ENCODE measurements at regions not wholly inside any gene's neighbourhood (a gene's known extent, or its start where the extent isn't known, plus 50 kb on each side); places are given as distances from the start of the nearest gene placed in this dataset.
A peak's percentile ranks its signal among the peaks of the same experiment; 100 is the strongest.

DNA sequence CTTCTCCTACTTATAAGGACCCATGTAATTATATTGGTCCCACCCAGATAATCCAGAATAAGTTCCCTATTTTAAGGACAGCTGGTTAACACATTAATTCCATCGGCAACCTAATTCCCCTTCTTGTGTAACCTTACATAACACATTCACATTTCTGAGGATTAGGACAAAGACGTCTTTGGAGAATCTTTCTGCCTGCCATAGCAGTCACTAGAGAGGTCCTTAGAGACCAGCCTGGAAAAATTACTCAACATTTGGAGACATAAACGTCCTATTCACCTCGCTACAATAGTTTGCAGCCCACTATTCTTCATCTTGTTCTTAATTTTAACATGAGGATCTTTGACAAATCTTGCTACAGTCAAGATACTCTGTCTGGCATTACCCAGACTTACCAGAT lies 100.1 kb downstream of the MAFB start:
- no peak for DNase-seq

DNA sequence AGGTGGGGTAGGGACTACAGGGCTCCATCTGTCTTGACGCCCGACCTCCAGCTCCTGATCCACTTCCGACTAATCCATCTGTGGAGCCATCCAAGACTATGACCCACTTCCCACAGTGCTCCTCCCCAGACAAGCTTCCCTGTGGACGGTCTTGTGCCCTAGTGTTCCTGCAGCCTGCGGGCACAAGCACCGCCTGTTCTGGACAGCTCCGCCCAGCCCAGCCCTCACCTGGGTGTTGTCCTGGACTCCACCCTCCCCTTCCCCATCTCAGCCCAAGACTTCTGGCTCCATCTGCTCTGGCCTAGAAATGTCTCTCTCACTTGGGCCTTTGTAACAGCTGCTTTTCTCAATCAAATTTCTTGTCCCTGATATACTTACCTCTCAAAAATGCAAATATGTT lies 102.0 kb downstream of the MAFB start:
- no peak for DNase-seq

DNA sequence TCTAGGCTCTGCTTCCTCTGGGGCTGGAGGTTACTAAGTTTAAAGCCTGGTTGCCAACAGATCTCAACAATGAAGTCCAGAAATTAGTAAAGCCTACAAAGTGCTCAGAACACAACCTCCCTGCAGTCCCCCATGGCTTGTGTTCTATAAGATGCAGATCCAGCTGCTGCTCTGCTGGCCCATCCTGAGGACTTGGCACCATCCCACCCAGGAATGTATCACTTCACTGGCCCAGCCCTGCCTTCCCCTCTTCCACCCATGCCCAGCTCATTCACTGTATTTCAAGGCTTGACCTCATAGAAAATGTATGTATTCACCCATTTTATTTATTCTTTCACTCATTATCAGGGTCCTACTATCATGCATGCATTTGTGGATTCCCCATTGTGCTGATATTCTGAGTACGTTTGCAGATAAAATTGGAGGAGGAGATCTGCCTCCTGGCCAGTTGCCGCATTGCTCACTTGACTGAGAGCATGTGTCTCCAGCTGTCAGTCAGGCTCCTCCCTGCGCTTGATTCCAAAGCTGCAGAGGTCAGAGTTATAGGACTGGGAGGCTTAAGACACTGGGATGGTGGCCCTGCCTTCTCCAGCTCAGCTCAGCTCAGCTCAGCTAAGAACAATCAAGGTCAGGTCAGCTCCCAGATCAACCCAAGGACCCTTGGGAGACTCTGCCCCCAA lies 104.8 kb downstream of the MAFB start:
- no peak for DNase-seq

DNA sequence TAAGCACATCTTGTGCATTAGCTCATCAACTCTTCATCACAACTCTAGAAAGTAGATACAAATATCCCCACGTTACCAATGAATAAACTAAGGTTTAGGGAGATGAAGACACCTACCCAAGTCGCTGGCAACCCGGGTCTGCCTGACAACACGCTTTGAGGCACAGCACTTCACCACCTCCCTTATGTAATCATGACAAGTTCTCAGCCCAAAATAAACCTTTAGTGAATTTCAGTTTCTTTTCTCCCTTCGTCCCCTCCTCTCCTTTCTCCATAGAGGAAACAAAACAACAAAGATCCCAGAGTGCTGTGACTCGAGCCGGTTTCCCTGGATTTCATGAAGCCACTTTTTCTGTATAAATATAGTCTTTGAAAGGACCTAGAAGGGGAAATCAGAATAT lies 105.4 kb downstream of the MAFB start:
- DNase-seq, result no peak

DNA sequence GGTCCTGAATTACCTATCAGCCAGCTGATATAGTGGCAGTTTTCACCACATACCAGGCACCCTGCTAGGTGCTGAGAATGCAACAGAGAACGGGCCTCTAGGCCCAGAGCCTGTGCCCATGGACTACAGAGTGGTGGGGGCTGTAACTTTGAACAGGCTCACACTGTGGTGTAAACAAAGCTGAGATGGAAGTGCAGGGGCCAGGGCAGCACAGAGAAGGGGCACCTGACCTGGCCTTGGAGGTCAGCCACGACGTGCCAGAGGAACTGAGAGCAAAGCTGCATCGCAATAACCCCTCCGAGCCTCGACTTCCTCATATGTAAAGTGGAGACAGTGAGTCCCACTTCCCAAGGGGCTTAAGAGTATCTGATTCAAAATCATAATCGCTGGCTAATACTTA lies 105.8 kb downstream of the MAFB start:
- DNase-seq, result no peak

DNA sequence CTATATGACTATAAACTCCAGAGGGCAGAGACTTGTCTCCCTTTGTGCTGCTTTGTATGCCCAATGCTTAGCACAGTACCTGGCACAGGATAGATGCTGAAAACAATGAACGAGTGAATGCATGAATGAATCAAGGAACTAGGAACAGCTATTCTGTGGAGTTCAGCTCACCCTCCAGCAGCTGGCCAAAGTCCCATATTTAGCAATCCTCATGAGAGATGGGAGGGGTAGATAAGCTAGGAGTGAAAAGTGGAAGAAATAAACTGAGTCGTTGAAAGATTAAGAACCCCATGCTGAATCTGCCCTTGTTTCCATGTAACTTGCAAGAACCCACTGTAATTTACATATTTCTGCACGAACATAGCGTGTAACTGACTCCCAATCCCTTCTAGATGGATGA lies 106.5 kb downstream of the MAFB start:
- DNase-seq, result no peak

DNA sequence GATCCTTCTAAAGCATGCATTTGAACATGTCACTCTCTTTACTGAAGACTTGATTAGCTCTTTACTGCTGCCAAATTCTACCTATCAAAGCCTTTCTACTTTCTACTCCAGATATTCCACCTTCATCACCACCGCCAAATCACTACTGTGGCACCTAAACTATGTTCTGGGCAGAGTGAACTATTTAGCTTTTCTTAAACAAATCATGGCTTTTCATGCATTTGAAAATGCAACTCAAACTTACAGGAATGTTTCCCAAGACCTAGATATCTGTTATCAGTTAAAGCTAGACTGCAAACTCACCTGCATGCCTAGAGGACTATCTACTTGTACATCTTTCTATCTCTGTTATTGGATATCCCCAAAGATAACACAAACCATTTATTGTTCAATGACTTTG lies 109.3 kb downstream of the MAFB start:
- no peak for DNase-seq

DNA sequence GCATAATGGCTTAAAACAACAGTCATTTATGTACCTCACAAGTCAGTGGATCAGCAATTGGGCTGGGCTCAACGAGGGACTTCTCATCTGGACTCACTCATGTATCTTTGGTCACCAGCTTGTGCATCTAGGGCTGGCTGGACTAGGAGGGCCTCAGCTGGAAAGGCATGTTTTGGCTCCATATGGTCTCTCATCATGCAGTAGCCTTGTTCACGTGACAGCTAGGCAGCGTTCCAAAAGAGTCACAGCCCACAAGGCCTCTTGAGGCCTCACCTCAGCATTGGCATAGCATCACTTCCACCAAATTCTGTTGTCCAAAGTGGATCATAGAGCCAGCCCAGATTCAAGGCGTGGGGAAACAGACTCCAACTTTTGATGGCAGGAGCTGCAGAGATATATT lies 110.1 kb downstream of the MAFB start:
- peak; percentile 20 for DNase-seq

DNA sequence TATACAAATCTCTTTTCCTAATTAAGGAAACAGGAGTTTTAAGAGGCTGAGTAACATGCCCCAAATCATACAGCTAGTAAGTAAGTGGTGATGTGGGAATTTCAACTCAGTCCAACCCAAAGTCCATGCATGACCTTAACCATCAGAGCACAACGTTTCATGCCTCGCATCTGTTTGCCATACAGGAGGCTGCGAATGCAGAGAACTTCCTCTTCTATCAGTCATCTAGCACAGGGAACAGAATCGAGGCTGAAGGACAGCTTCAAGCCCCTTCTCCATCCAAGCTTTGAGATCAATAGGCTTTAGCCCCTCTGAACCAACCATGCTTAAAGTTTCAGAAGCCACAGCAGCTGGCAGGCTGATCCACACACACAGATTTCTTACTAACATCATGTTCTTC lies 113.2 kb downstream of the MAFB start:
- no peak for DNase-seq

DNA sequence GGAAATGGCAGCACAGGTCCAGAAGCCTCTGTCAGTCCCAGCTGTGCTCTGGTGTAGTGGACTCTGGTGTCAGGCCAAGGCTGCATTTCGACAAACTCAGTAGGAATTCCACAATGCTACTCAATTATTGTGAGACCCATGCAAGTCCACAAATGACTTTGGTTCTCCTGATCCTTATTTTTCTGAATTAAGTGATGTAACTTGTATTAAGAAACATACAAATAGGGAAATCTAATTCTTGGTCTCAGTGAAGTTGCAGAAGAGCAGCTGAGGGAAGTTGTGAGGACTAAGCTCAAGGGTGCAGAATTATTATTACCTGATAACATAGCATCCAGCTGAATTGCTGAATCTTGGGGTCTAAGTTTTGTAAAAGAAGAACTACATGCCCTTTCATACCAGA lies 116.8 kb downstream of the MAFB start:
- no peak for DNase-seq

DNA sequence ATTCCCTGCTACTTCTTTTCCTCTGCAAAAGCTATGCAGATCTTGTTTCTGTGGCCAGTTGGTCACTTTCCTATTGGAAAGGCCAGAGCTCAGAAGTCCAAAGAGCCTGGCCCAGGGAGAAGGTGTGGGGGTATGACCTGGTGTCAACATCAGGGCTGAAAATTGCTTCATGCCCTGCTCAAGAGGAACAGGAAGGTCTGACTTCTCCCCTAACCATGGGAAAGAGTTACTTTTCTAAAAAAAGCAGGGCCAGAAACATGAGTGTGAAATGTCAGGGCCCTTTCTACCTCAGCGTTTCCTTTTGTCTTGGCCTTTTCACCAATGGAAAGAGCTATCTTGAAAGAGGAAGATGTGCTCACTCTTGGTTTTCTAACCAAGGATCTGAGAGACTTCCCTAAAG lies 117.4 kb downstream of the MAFB start:
- DNase-seq, result no peak

DNA sequence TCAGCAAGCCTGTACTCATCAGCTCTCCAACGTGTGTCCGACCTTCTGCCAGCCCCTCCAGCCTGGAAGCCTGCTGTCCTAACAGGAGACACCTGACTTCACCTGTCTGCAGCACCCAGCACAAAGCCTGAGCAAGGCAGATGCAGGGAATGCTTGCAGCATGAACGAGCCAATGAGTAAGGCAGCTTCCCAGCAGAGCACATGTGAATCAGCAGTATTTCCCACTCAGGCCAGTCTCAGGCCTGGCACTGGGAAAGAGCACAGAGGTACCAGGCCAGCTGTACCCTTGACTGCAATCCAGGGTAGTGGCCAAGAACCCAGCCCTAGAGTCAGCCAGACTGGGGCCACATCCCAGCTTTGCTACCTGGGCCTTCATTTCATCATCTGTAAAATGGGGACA lies 120.8 kb downstream of the MAFB start:
- DNase-seq, result no peak

DNA sequence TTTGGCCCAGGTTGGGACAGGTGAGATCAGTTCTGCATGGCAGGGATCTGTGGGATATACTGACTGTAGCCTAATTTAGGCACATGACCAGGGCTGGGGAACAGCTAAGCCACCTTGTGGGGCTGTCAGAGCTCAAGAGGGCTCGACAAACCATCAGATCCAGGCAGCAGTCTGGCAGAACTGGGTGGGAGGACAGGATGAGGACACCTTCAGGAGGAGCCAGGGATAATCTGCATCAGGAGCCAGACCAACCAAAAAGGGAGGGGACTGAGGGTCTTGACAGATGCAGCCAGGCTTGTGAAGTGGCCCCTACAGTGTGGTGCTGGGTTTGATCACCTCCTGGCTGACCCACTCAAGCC lies 123.4 kb downstream of the MAFB start:
- DNase-seq, result no peak

DNA sequence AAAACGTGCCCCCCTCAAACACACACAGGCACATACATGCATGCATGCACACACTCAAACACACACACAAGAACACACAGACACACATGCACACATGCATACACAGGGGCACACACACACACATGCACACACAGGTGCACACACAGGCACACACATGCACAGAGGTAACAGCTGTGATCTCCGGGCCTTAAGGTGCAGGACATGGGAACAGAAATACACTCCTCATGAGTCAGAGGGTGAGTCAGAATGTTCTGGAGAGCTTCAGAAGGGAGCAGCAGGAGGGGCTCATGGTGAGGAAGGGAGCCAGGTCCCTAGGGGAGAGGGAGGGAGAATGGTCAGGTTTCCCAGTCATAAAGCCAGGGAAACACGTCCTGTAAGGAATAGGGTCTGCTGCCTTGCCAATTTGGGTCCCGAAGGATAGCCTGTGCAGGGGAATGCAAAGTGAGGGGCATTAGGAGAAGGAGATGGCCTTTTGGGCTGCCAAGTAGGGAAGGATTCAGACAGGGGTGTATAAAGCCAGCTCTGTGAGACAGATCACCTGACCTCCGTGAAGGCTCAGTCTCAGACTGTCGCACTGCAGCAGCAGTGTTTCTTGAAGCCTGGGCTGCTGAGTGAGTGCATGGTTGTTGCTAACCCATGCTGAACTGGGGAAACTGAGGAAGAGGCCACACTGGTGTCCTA lies 123.9 kb downstream of the MAFB start:
- DNase-seq, result no peak

DNA sequence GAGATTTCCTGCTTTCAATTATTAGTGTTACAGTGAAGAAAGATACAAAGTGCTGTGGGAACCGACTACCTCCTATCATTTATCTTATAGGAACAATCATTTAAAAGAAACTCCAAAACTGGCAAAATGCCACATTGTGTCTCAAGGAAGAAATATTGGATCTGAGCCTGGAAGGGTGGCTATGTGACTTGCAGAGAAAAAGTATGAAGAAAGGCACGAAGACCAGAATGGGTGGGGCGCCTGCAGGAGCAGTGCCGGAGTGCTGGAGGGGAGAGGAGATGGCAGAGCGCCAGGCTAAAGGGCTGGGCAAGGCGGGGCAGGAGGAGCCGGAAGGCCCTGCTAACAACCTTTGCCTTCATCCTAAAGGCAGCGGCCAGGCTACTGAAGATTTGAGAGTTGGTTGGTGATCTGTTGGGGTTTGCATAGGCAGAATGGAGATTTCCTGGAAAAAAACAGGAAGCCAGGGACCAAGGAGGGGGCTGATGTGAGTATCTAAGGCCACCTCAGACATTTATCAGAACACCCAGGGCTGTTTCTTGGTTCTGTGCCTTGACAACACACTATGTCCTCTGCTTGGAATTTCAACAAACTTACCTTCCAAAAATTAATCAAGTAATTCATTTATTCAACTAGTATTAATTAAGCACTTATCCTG lies 125.6 kb downstream of the MAFB start:
- no peak for DNase-seq

DNA sequence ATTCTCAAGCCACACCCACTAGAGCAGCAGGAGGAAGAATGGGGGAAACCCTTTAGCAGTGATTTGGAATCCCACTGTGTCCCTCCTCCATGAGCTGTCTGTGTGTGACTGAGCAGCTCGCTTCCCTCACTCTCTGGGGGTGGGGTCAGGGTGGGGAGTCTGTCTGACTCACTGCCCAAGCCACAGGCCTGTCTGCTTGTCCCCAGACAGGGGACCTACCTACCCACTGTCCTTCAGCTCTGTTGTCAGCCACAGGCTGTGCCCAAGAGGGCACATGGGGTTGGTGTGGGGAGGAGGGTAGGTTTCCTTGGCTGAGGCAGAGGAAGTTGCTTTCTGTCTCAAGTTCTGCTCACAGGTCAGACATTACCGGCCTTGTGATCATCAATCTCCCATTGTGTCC lies 127.0 kb downstream of the MAFB start:
- DNase-seq, result no peak

DNA sequence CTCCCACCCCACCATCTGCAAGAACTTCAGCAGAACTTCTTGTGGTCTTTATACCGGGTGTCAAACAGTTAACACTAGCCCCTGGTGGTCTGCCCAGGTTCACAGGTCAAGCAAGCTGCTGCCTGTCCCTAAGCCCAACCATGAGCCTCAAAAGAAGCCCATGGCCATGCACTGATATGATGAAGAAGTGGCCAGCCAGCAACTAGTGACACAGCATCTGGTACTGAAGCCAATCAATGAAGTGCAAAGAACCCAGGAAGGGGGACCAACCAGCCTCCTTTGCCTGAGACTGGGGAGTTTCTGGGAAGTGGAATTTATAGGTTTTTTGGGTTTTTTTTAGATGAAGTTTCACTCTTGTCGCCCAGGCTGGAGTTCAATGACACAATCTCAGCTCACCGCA lies 127.8 kb downstream of the MAFB start:
- no peak for DNase-seq

DNA sequence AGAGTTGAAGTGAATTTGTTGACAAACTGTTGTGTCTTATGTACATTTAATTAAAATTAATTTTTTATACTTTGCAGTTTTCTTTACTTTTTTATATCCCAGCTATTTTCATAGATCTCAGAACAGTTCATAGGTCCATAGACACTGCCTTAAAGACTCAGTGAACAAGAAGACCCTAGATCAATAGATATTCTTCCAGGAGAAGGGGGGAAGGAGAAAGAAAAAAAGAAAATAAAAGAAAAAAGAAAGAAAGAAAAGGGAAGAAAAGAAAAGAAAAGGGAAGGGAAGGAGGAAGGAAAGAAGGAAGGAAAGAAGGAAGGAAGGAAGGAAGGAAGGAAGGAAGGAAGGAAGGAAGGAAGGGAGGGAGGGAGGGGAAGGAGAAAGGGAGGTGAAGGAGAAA lies 130.8 kb downstream of the MAFB start:
- no peak for DNase-seq

DNA sequence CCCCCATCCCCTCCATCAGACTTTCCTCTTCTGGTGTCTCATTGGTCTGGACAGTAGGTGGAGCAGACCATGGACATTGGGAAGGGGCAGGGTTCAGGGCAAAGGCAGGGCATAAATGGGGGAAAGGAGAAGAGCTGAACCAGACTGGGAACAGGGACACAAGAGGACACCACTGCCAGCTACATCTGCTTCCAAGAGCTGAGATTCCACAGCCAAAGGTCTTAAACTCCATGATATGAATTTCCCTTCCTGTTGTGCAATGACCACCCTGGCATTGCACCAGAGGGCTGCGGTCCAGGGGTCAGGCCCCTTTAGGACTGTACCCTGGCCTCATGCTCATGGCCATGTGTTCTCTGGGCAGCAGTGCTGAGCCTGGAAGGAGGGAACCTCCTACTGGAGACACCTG lies 137.9 kb downstream of the MAFB start:
- no peak for DNase-seq

DNA sequence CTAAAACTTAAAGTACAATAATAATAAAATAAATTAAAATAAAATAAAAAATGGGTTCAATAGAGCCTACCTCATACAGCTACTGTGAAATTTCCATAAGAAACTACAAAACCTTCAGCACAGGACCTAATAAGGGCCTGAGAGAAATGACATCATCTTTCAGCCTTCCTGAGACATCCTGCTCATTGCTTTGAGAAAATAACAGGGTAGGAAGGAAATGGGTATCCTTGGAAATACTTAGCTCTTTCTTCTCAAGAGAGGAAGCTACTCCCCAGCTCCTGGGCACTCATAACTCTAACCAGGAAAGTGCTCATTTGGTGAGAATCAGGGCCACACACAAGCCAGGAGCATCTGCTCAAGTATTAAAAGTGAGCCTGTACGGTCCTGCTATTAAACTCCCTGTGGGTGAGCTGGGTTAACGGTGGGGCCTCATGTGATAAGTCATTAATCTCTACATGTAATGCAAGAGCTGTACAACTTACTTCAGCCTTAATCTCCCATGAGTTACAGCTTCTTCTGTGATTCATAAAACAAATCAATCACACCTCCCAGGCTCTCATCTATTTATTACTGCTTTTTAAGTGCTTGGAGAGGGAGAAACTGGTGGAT lies 141.4 kb downstream of the MAFB start:
- DNase-seq, result no peak

DNA sequence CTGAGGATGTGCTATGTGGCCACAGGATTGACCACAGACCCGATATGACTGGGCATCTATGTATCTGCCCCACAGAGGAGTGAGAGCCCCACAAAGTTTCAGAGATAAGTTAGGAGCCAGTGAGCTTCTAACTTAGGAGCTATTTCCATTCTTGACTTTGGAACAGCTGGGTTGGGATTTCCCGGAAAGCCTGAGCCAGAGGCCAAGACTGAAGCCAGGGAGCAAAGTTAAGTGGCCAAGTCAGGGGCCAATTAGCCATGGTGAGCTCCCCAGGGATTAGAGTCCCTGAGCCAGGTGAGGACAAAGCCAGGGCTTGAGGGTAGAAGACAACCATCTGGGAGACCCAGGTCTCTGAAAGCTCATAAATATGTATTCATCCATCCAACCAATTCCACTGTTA lies 143.6 kb downstream of the MAFB start:
- DNase-seq, result no peak

DNA sequence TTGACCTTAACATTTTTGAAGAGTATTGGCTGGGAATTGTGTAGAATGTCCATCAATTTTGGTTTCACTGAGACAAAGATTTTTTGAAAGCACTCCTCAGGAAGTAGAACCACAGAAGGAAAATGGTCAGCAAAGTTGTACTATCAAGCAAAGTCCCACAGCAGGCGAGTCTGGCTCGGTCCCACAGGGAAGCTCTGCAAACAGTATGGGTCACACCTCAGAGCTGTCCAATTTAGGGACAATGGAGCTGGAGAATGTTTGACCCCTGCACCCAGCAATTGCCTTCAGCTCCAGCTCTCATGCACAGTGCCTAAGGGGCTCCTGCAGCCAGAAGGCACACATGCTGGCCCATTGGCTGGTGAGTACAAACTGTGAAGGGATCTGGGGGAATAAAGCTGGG lies 147.0 kb downstream of the MAFB start:
- no peak for DNase-seq

DNA sequence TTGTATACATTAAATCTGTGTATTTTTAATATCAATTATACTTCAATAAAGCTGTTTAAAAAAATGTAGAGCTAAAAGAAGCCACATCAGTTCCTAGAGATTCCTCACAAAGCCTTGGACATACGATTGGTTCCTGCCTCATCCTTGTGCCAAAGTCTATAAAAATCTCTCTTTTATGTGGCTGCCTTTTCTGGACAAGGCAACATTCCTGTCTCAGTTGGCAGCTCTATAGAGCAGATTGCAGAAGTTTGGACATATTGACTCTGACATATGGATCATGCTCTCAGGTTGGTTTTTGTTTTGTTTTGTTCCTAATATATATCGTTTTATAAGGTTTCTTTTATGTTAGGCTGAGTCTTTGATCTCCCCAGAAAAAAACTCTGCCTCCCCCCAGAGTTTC lies 148.9 kb downstream of the MAFB start:
- peak; percentile 74 for DNase-seq

DNA sequence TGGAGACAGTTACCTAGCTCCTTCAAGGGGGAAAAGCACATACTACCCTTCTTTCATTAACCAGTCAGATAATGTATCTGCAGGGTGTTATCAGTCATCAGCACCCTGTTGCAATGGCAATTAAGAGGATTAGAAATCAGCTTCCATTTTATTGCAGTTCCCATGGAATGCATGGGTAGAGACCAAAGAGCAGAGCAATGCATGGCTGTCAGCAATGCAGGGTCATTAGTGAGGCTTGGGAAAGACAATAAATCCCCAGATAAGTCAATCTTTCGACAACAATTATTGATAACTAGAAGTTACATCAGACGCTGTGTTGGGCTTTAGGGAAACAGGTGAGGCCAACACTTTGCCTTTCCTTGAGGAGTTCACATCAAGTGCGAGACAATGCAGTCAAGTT lies 150.9 kb downstream of the MAFB start:
- DNase-seq, result no peak

All from NCI-H446 treated with DMSO at 0.1 percent for 48 hours (cell line).